Left ventricle myocardium inferior (tissue), 1 donor: ENCODE measurements at regions not wholly inside any gene's neighbourhood (a gene's known extent, or its start where the extent isn't known, plus 50 kb on each side); places are given as distances from the start of the nearest gene placed in this dataset.

Experiments
- DNase-seq: peaks from one replicate; pipeline ENCODE4 v3.0.0-alpha.2; 2020
- H3K27ac ChIP-seq: fragments of 200-600 bp; replicated peaks from 2 replicates; pipeline ENCODE4 v1.8.0; 2021
- H3K27me3 ChIP-seq: fragments of 200-600 bp; 2 replicates; pipeline ENCODE4 v1.8.0; 2021; ENCODE audit warnings: low read depth
- H3K36me3 ChIP-seq: fragments of 200-600 bp; 2 replicates; pipeline ENCODE4 v1.8.0; 2021
- H3K4me1 ChIP-seq: fragments of 200-600 bp; 2 replicates; pipeline ENCODE4 v1.8.0; 2021
- H3K4me3 ChIP-seq: fragments of 200-600 bp; 2 replicates; pipeline ENCODE4 v1.8.0; 2021; ENCODE audit warnings: mild to moderate bottlenecking, moderate library complexity
- H3K9me3 ChIP-seq: fragments of 200-600 bp; replicated peaks from 2 replicates; pipeline ENCODE4 v1.8.0; 2021
- intact Hi-C: fragments of 100-400 bp; cut with micrococcal nuclease; formaldehyde crosslinking; loops from one replicate; pipeline ENCODE4 v1.11.0; 2022
- TF ChIP-seq, protein P1 (sequence below): fragments of 200-600 bp; IDR thresholded peaks from 2 replicates; pipeline ENCODE4 v1.8.0; 2021; ENCODE audit warnings: antibody characterized with exemption, mild to moderate bottlenecking, borderline replicate concordance
- donor health status: DM: no; HTN: yes; CAD: no; lungs with severe emphysema.

DNA sequence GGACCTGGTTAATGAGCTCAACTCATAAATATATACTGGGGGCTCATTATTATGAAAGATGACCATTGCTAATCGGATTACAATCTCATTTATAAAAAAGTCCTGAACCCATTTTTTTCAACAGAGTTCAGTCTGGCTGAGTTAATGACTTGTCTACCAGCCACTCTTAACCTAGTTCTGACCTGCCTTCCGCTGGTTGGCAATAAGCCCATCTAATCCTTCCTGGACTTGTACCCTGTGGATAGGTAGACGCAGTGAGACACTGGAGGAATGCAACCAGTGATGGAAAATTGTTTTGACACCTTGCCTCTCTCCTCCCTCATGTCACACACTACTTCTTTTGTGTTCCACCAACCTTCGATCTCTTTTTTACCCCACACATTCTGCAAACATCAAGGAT, 279.9 kb downstream of the FOXO1 start:
- H3K4me1 ChIP-seq: no peaks in the 10 kb centered on the region
- TF ChIP-seq, protein P1, sequence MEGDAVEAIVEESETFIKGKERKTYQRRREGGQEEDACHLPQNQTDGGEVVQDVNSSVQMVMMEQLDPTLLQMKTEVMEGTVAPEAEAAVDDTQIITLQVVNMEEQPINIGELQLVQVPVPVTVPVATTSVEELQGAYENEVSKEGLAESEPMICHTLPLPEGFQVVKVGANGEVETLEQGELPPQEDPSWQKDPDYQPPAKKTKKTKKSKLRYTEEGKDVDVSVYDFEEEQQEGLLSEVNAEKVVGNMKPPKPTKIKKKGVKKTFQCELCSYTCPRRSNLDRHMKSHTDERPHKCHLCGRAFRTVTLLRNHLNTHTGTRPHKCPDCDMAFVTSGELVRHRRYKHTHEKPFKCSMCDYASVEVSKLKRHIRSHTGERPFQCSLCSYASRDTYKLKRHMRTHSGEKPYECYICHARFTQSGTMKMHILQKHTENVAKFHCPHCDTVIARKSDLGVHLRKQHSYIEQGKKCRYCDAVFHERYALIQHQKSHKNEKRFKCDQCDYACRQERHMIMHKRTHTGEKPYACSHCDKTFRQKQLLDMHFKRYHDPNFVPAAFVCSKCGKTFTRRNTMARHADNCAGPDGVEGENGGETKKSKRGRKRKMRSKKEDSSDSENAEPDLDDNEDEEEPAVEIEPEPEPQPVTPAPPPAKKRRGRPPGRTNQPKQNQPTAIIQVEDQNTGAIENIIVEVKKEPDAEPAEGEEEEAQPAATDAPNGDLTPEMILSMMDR: no peak
- intact Hi-C loops: no loop called here
- H3K36me3 ChIP-seq: no peaks in the 10 kb centered on the region
- no peak overlapping the region for H3K27ac ChIP-seq
- H3K4me3 ChIP-seq: no peak overlapping the region
- H3K9me3 ChIP-seq: no peaks in the 10 kb centered on the region
- DNase-seq: no peak
- H3K27me3 ChIP-seq: no peaks in the 10 kb centered on the region

DNA sequence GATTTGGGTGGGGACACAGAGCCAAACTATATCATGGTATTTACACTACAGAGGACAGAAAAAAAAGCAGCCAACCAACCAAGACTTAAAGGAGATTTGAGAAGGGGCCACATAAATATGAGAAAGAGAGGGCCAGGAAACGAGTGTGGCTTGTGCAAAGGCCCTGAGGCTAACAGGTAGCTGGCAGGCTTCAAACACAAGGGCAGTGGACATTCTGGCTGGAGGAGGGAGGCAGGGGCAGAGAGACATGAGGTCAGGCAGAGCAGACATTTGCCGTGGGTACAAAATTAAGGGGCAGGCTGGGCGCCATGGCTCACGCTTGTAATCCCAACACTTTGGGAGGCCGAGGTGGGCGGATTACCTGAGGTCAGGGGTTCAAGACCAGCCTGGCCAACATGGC, 278.7 kb downstream of the FOXO1 start:
- no peaks in the 10 kb centered on the region for H3K36me3 ChIP-seq
- intact Hi-C loops: no loop called here
- H3K4me1 ChIP-seq: no peaks in the 10 kb centered on the region
- TF ChIP-seq, protein P1: no peak
- H3K27me3 ChIP-seq: no peaks in the 10 kb centered on the region
- H3K9me3 ChIP-seq: no peaks in the 10 kb centered on the region
- no peak overlapping the region for H3K27ac ChIP-seq
- no peak overlapping the region for H3K4me3 ChIP-seq
- DNase-seq: no peak

GRCh38 chr13:40388617-40389016, 277.8 kb downstream of the FOXO1 start:
- TF ChIP-seq, protein P1: no peak
- no peaks in the 10 kb centered on the region for H3K27me3 ChIP-seq
- no peak for DNase-seq
- H3K27ac ChIP-seq: no peak overlapping the region
- H3K4me1 ChIP-seq: no peaks in the 10 kb centered on the region
- no peaks in the 10 kb centered on the region for H3K9me3 ChIP-seq
- H3K36me3 ChIP-seq: no peaks in the 10 kb centered on the region
- no peak overlapping the region for H3K4me3 ChIP-seq
- intact Hi-C loops: no loop called here

DNA sequence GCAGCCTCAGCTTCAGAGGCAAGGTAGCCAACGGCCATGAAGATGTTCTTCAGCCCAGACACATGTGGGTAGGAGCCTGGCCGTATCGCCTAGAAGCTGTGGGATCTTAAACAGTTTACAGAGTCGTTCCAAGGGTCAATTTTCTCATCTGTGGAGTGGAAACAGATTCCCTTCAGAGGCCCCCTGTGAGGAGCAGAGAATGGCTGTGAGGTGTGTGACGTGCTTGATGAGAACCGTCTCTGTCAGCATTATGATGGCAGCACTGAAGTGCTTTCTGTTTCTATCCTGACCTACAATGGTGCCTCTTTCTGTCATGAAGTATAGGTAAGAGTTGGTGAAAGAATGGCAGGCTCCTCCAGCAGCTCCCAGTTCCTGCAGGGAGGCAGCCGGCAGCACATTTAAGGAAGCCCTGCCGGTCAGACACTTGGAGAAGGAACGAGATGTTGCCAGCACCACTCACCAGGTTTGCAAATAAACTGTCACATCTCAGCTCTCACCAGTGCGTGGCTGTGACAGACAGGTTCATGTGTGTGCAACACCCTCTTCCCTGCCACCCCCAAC, 277.3 kb downstream of the FOXO1 start:
- Histone ChIP-seq H3K9me3 (no peaks in the 10 kb centered on the region), H3K27me3 (no peaks in the 10 kb centered on the region), H3K4me1 (no peaks in the 10 kb centered on the region), H3K36me3 (no peaks in the 10 kb centered on the region), H3K27ac (no peak overlapping the region), H3K4me3 (no peak overlapping the region)
- DNase-seq: no peak
- TF ChIP-seq, protein P1: no peak
- intact Hi-C loops: no loop called here

GRCh38 chr13:40390401-40390916, 276.0 kb downstream of the FOXO1 start:
- TF ChIP-seq, protein P1: no peak

More at GRCh38 chr13:40390401-40390916, 276.0 kb downstream of the FOXO1 start:
- no peak overlapping the region for H3K4me3 ChIP-seq
- no peak for DNase-seq
- no peak overlapping the region for H3K27ac ChIP-seq
- intact Hi-C loops: no loop called here
- H3K27me3 ChIP-seq: no peaks in the 10 kb centered on the region
- no peaks in the 10 kb centered on the region for H3K36me3 ChIP-seq
- H3K9me3 ChIP-seq: no peaks in the 10 kb centered on the region
- H3K4me1 ChIP-seq: no peaks in the 10 kb centered on the region
